ENCODE measurements at regions not wholly inside any gene's neighbourhood (a gene's known extent, or its start where the extent isn't known, plus 50 kb on each side); places are given as distances from the start of the nearest gene placed in this dataset.

- DNase-seq: no peak
Observed at GRCh38 chr1:239682960-239683359, 296.6 kb downstream of the CHRM3 start.

GRCh38 chr1:239686386-239686785 lies 300.0 kb downstream of the CHRM3 start:
- no peak for DNase-seq

- no peak for DNase-seq
Observed at GRCh38 chr1:239696317-239696716, 309.9 kb downstream of the CHRM3 start.

- no peak for DNase-seq
Observed at GRCh38 chr1:239700667-239701066, 314.3 kb downstream of the CHRM3 start.

GRCh38 chr1:239703075-239703474 lies 316.7 kb downstream of the CHRM3 start:
- no peak for DNase-seq

GRCh38 chr1:239706245-239706892 lies 320.0 kb downstream of the CHRM3 start:
- DNase-seq: no peak

- DNase-seq: no peak
Observed at GRCh38 chr1:239707615-239708014, 321.2 kb downstream of the CHRM3 start.

- no peak for DNase-seq
Observed at GRCh38 chr1:239708622-239709021, 322.3 kb downstream of the CHRM3 start.

- DNase-seq: no peak
Observed at GRCh38 chr1:239711768-239712167, 325.4 kb downstream of the CHRM3 start.

GRCh38 chr1:239717097-239717917 lies 330.9 kb downstream of the CHRM3 start:
- DNase-seq: no peak

- DNase-seq: no peak
Observed at GRCh38 chr1:239717918-239718184, 331.5 kb downstream of the CHRM3 start.

- DNase-seq: no peak
Observed at GRCh38 chr1:239718571-239718970, 332.2 kb downstream of the CHRM3 start.

- no peak for DNase-seq
Observed at GRCh38 chr1:239718997-239719628, 332.7 kb downstream of the CHRM3 start.

GRCh38 chr1:239719642-239720258 lies 333.4 kb downstream of the CHRM3 start:
- DNase-seq: no peak

GRCh38 chr1:239722035-239722434 lies 335.7 kb downstream of the CHRM3 start:
- DNase-seq: no peak

GRCh38 chr1:239723776-239724367 lies 337.5 kb downstream of the CHRM3 start:
- DNase-seq: no peak

- no peak for DNase-seq
Observed at GRCh38 chr1:239725371-239725770, 339.0 kb downstream of the CHRM3 start.

GRCh38 chr1:239725933-239726332 lies 339.6 kb downstream of the CHRM3 start:
- no peak for DNase-seq

- DNase-seq: no peak
Observed at GRCh38 chr1:239730378-239730777, 344.0 kb downstream of the CHRM3 start.

GRCh38 chr1:239731082-239731748 lies 344.8 kb downstream of the CHRM3 start:
- DNase-seq: no peak

GRCh38 chr1:239732770-239733169 lies 346.4 kb downstream of the CHRM3 start:
- DNase-seq: no peak

- DNase-seq: no peak
Observed at GRCh38 chr1:239733995-239734394, 347.6 kb downstream of the CHRM3 start.

GRCh38 chr1:239735111-239735510 lies 348.7 kb downstream of the CHRM3 start:
- DNase-seq: no peak
